GM23338 (cell line): ENCODE measurements at regions not wholly inside any gene's neighbourhood (a gene's known extent, or its start where the extent isn't known, plus 50 kb on each side); places are given as distances from the start of the nearest gene placed in this dataset.

ENCODE experiments used
- CREB1 ChIP-seq: fragments of 250-450 bp; sonication (Bioruptor Pico); IDR thresholded peaks from 2 replicates; pipeline ENCODE4 v1.5.0; 2020; ENCODE audit warnings: low read depth, mild to moderate bottlenecking, moderate library complexity
- CTCF ChIP-seq, 2 experiments: fragments of 200-600 bp in 1 of 2; sonication (generic) in 1 of 2; conservative IDR thresholded peaks; 2 replicates each; pipeline versions ENCODE4 v1.5.1 to v1.6.1; 2016 to 2017; ENCODE audit warnings: antibody characterized with exemption in 2 of 2, low read depth in 2 of 2, mild to moderate bottlenecking in 2 of 2, moderate library complexity in 1 of 2
- ETS1 ChIP-seq: IDR thresholded peaks from 2 replicates; pipeline ENCODE4 v1.6.1; 2016; ENCODE audit warnings: antibody characterized with exemption
- EZH2 ChIP-seq: fragments of 200-600 bp; sonication (generic); IDR thresholded peaks from one replicate; pipeline ENCODE4 v1.8.0; 2017; ENCODE audit warnings: antibody characterized with exemption, mild to moderate bottlenecking, low read depth; ENCODE audit not compliant: unreplicated experiment
- EZH2phosphoT487 ChIP-seq: fragments of 200-600 bp; sonication (generic); IDR thresholded peaks from one replicate; pipeline ENCODE4 v1.8.1; 2018; ENCODE audit warnings: antibody characterized with exemption; ENCODE audit not compliant: unreplicated experiment
- JUNB ChIP-seq: IDR thresholded peaks from one replicate; pipeline ENCODE4 v1.6.1; 2016; ENCODE audit warnings: antibody characterized with exemption; ENCODE audit not compliant: unreplicated experiment
- POLR2AphosphoS5 ChIP-seq: IDR thresholded peaks from 2 replicates; pipeline ENCODE4 v1.6.1; 2016; ENCODE audit warnings: antibody characterized with exemption, low read depth
- STAT1 ChIP-seq: IDR thresholded peaks from one replicate; pipeline ENCODE4 v1.6.1; 2016; ENCODE audit warnings: antibody characterized with exemption; ENCODE audit not compliant: unreplicated experiment
- ZNF331 ChIP-seq: fragments of 250-450 bp; sonication (Bioruptor Pico); IDR thresholded peaks from 2 replicates; pipeline ENCODE4 v1.5.0; 2020; ENCODE audit warnings: low read depth, mild to moderate bottlenecking, moderate library complexity
- TF ChIP-seq, protein P1 (sequence below): IDR thresholded peaks from one replicate; pipeline ENCODE4 v1.6.1; 2018; ENCODE audit warnings: antibody characterized with exemption; ENCODE audit not compliant: unreplicated experiment

DNA sequence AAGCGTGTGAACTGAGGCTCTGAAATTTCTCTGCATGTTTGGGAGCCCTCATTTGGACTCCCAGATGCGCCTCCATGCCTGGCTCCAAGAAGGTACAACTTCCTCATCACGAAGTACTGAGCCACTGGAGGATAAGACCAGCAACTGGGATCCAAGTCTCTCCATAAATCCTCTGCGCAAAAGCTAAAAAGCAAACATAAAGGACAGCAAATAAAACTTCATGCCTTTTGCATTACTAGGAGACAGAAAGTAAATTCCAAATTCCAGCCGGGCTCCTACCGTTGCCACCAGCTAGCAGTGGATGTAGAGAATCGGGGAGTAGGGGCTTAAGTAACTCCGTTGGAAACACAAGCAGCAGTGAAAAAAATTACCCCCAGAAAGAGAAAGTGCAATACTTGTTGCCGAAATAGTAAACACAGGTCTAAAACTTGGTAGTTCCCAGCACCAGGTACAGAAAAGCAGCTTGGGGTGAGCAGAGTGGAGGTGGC is 477.1 kb upstream of the TENM3 start:
- TF ChIP-seq CTCF (conservative IDR thresholded peaks at IDR 0.05; ENCODE audit: low read depth in 2 of 2) = no peak
- no peak for TF ChIP-seq EZH2
- TF ChIP-seq, protein P1, sequence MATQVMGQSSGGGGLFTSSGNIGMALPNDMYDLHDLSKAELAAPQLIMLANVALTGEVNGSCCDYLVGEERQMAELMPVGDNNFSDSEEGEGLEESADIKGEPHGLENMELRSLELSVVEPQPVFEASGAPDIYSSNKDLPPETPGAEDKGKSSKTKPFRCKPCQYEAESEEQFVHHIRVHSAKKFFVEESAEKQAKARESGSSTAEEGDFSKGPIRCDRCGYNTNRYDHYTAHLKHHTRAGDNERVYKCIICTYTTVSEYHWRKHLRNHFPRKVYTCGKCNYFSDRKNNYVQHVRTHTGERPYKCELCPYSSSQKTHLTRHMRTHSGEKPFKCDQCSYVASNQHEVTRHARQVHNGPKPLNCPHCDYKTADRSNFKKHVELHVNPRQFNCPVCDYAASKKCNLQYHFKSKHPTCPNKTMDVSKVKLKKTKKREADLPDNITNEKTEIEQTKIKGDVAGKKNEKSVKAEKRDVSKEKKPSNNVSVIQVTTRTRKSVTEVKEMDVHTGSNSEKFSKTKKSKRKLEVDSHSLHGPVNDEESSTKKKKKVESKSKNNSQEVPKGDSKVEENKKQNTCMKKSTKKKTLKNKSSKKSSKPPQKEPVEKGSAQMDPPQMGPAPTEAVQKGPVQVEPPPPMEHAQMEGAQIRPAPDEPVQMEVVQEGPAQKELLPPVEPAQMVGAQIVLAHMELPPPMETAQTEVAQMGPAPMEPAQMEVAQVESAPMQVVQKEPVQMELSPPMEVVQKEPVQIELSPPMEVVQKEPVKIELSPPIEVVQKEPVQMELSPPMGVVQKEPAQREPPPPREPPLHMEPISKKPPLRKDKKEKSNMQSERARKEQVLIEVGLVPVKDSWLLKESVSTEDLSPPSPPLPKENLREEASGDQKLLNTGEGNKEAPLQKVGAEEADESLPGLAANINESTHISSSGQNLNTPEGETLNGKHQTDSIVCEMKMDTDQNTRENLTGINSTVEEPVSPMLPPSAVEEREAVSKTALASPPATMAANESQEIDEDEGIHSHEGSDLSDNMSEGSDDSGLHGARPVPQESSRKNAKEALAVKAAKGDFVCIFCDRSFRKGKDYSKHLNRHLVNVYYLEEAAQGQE = no peak
- no peak for TF ChIP-seq CREB1 (CRISPR knock-in tag)
- no peak for TF ChIP-seq POLR2AphosphoS5
- TF ChIP-seq ZNF331 (CRISPR knock-in tag) = no peak
- no peak for TF ChIP-seq JUNB
- no peak for TF ChIP-seq EZH2phosphoT487
- no peak for TF ChIP-seq ETS1
- TF ChIP-seq STAT1 = no peak
